Thyroid gland (tissue), 4 donors: ENCODE measurements at regions not wholly inside any gene's neighbourhood (a gene's known extent, or its start where the extent isn't known, plus 50 kb on each side); places are given as distances from the start of the nearest gene placed in this dataset.

Source experiments
- CTCF ChIP-seq, 6 experiments: fragments of 200-600 bp in 3 of 6; fragments of 450-650 bp in 3 of 6; sonication (generic) in 3 of 6; IDR thresholded peaks; one replicate each; pipeline ENCODE4 v1.5.1; 2016 to 2019; ENCODE audit warnings: antibody characterized with exemption in 6 of 6, mild to moderate bottlenecking in 2 of 6, inconsistent platforms in 1 of 6, moderate library complexity in 1 of 6
- POLR2A ChIP-seq, 2 donors: fragments of 450-650 bp; IDR thresholded peaks; one replicate each; pipeline ENCODE4 v1.6.1; 2017; ENCODE audit warnings: antibody characterized with exemption in 2 of 2, mild to moderate bottlenecking in 2 of 2, moderate library complexity in 1 of 2

GRCh38 chr15:39227001-39227400, 353.9 kb upstream of the THBS1 start:
- TF ChIP-seq CTCF (IDR thresholded peaks at IDR 0.05) (no peak), POLR2A (IDR thresholded peaks at IDR 0.05) (no peak)
